GM21367 (cell line): ENCODE measurements at regions not wholly inside any gene's neighbourhood (a gene's known extent, or its start where the extent isn't known, plus 50 kb on each side); places are given as distances from the start of the nearest gene placed in this dataset.

Experiments
- ATAC-seq: cut with Tn5 transposase; IDR thresholded peaks from one replicate; pipeline ENCODE4 v1.9.1; 2021; ENCODE audit not compliant: unreplicated experiment

DNA sequence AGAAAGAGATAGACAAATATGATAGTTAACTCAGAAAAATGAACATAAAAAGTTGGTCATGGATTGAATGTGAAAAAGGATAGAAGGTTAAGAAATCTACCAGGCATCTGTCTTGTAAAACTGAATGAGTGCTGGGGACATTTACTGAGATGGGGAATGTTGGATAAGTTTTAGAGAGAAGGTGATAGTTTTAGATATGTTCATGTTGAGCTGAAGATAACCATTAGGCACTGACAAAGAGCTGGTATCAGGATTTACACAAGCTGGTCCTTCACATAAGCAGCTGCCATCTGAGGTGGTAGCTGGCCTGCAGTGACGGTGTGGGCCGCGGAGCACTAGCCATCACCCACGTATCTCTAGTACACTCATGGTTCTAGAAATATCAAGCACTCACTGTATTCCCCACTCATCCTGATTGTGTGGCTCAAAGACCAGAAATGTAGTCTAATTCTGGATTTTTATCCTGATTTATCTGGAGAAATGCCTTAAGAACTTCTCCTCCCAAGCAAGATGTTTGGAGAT is 194.4 kb upstream of the KCNJ16 start:
- no peak for ATAC-seq

DNA sequence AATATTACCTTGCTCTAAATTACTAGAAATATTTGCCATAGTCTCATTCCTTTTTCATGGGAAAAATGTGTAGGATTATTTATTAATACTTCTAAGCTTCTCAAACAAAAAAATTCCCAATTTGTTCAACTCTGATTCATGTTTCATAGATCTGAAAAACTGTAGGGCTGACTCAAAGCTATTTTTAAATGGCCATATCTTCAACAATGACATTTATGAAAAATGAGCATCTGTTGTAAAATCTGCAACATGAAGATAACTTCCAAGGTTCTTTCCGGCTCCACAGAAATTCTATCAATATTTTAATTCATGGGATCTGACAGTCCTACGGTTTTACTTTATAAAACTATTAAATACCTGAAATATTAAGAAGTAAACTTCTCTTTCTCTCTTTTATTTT is 192.7 kb upstream of the KCNJ16 start:
- no peak for ATAC-seq

DNA sequence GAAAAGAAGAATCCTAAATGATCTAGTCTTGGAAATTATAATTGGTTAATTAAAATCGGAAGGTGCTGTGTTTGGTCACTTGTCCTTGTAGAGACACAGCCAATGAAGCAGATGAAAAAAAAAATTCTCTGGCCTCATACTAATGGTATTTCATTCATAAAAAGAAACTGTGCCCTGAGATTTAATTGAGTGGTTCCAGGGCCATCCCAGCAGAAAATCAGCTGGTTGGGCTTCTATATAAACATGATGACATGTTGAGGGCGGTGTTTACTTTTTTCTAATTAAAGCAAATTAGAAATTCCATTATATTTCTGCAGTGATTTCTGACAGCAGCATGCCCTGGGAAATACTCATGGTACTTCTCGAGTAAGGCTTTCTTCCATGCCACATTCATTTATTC is 191.9 kb upstream of the KCNJ16 start:
- no peak for ATAC-seq

DNA sequence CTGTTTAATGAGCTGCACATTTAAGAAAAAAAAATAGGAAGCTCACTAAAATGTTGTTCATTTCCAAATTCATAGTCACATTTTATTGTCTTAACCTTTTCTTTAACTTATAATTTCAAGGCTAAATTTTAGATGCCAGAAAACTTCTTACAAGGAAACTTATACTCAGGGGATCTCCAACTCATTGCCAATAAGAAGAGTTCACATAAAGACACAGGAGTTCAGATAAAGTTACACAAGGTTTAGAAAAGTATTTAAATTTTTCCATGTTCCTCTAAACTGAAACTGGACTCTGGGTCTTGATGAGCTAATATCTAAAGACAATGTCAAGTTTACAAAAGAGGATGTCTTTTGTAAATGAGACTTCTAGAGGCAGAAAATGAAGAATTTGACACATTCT is 190.7 kb upstream of the KCNJ16 start:
- no peak for ATAC-seq

DNA sequence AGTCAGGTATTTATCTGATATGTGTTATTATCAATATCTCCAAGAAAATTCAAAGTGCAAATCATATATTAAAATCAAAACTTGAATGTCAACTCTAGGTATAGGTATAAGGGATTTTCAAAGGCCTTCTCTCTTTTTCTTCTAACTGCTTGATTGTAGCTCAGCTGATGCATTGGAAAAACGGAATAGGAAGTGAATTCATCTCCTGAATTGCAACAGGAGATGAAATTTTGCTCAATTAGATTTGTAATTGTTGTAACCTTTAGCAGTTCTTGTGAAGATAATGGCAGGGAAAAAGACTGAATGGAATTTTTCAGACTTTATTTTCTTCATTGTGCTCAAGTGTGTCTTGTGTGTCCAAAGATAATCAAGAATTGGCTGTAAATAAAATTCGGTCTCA is 190.2 kb upstream of the KCNJ16 start:
- ATAC-seq = no peak

DNA sequence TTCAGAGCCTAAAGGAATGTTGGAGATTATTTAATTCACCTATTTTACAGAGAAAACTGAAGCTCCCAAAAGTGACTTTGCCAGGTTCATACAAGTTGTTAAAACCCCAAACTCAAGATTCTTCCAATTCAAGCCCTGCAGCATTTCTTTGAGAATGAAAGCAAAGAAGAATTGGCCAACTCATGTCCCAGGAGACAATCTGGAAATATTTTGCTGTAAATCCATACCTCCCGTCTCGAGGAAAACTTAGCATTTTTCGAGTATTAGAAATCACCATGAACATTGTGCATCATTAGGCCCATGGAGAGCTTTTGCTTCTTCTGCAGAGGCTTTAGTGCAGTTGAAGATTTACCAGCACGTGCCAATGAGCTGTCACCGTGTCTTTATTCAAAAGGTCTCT is 176.4 kb upstream of the KCNJ16 start:
- ATAC-seq = no peak

DNA sequence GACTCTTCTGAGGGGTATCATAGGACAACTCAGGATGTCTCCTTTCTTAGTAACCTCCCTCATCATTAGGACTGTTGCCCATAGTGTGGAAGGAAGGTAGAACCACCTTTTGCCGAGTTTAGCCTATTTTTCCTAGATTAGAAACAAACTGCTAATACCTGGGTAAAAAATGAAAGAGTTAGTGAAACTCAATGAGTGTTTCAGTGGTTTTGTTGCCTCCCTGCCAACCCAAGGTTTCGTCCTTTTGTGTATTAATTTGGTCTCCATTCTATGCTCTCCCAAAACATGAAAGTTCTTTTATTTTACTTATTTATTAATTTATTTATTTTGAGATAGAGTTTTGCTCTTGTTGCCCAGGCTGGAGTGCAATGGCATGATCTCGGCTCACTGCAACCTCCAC is 174.9 kb upstream of the KCNJ16 start:
- ATAC-seq = no peak

DNA sequence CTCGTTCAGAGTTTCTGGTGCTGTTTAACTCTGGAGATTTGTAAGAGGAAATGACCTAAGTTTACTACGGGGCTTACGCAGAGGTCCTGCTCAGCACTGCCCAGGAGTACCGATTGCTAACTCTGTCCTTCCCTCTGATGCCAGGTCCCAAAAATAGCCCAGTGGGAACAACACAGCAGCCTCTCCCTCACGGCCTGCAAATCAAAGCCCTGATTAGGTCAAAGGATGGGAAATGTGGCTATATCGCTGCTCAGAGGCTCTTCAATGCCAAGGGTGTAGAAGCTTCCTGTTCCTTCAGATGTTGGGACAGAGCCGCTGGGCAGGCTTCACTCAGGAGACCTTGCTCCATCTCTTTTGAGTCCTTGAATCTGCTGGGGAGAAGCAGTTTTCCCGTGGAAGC is 174.2 kb upstream of the KCNJ16 start:
- no peak for ATAC-seq

DNA sequence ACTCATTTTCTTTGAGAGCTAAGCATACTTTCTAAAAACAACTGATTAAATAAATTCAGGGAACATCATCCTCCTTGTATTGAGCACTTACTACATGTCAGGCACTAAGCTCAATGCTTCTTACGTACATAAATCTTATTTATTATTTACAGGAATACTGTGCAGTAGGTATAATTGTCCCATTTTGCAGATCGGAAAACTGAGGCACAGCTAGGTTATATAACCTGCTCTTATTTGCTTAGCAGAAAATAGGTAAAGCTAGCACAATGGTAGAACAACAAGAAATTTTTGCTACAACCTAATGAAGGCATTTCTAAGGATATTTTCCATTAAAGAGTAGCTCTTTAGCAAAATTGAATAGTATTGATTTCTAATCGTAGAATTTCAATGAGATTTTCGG is 168.7 kb upstream of the KCNJ16 start:
- no peak for ATAC-seq

DNA sequence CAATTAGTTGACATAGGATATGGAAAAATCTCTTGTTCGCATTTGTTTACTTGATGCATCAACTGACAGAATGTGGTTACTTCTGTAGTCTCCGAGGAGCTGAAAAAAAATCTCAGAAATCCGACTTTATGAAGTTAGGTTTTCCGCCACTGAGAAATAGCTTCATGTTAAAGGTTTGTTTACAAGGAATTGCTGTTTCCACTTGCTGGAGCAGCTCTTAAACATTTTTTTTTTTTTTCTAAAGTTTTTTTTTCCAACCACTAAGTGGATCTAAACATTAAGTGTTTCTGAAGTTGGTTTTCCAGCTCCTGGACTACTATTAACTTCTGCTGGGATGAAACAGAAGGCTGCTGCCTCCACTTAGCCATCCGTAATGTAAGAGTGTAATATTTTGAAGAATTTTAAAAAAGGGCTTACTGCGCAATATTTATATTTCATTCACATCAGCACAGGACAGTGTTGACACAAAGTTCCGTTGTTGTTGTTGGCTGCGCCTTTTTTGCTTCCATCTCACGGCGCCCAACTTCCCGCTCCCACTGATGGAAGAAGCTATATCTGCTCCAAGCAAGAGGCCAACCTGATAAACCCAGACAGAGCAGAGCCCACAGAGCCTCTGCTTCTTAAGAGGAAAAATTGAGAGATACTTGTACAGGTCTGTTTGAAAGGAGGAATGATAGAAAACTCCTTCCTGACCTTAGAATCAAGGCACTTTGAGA is 167.7 kb upstream of the KCNJ16 start:
- no peak for ATAC-seq

DNA sequence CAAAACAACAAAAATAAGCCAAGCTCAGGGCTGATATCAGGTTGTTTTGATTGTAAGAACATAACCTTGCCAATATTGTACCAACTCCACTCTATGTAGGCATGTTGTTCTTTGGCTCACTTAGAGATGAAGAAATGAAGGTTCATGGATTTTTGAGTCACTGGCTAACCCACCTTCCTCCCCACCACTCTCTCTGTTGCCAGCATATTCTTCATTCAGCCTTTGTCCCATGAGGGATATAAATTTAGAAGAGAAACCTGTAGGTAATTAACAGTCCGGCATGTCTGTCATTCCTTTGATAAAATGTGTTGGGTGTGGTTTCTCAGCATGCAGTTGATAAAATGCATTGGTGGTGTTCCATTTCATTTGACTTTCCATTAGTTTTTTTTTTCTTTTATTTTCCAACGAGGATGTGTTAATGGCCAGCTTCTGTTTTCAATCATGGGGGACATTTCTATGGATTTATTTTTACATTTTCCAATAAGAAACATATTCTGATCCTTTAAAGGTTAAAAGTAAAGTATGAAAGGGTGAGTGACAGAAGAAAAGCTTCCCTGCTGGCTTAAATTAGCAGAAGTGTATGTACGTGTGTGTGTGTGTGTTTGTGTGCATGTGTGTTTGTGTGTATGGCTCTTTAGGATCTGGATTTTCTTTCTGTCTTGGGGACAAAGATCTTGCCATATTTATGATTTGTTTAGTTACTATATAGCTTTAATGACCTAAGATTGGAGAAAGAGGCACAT is 166.2 kb upstream of the KCNJ16 start:
- ATAC-seq = no peak

DNA sequence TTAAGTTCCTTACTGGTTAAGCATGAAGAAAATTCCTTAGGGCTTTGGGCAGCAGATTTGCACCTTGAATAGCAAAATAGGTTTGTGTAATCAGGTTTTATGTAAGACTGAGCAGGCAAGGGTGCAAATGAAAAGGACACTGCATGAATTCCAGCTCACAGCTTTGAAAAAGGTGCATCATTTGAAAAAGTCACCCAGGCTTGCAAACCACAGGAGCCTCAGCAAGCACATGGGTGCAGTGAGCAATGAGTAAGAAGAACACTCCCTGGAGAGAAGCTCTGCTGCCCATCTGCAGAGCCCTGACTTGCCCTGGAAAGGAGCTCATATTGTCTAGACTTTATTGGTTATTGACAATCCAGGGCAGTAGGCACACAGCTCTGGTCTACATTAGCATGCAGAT is 165.6 kb upstream of the KCNJ16 start:
- ATAC-seq = no peak

DNA sequence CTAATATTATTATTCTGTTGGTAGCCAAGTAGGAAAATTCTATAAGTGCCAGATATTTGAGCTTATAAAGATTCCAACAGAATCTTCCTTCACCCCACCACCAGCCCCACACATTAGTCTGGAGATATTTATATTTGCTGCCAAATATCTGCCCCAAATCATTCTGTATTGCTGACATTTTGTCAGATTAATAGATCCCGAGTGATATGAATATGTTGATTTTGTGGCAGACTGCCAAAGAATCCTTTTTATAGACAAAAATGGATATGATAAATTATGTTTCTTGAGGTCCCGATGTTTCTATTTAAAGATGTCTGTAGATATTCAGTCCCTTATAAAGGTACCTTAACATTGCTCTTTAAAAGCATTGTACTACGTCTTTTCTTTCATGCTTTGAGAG is 162.2 kb upstream of the KCNJ16 start:
- ATAC-seq = no peak

DNA sequence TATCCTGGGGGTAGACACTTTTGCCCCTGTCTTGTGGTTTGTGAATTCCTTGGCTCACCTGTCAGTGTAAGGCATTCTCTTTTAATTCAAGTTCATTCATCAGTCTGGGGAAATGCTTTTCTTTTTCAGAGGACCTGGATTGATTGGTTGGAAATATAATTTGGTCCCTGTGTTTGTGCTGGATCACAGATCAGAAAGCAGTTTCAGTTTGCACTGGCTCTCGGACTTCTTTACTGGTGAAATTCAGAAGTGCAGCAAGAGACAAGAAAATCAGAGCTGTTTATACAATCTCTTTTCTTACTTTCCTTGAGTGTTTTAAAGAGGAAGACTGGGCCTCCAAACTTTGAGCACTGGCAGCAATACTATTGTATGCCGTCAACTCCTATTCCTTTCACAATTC is 161.8 kb upstream of the KCNJ16 start:
- no peak for ATAC-seq

DNA sequence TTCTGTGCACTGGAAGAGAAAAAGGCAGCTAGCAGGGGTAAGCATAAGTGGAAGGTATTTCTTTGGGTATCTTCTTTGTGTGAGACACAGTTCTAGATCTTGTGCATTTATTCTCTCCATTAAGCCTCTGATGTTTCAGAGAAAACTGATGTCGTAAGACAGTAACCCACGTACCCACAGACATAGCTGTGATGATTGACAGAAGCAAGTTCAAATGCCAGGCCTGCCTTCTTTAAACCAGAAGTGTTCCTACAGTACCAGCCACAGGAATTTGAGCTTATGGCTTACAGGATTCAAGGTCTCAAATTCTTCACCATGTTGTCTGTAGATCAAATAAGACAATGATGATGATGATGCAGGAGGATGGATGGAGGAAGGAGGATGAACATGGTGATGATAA is 161.4 kb upstream of the KCNJ16 start:
- no peak for ATAC-seq

DNA sequence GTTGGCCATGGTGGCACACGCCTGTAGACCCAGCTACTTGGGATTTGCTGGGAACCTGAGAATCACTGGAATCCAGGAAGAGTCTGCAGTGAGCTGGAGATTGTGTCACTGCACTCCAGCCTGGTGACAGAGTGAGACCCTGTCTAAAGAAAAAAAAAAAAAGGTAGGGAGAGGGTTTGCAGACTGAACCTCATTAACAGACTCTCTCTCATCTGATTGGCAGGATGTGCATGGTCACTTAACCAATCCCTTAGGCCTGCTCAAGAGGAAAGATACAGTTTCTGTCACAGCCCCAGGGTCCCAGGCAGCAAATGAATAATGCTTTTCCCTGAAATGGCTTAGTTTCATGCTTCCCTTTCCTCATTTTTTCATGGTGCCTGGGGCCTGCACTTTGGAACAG is 160.5 kb upstream of the KCNJ16 start:
- ATAC-seq = no peak

DNA sequence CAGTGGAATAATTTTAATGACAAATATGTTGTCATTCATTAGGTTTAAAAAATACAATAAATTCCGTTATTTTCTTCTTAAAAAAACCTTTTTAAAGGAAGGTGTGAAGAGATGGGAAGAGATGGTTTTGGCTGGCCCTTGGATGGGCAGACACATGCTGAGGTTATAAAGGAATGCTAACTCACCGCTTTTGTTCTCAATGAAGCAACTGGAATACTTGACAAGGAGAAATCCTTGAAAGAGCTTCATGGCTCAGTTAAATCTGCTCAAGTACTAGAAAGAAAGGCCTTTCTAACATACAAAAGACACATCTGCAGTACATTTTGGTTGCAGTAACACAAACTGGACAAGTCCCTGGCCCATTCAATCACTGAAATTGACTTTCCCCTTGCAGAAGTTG is 158.3 kb upstream of the KCNJ16 start:
- ATAC-seq = no peak

DNA sequence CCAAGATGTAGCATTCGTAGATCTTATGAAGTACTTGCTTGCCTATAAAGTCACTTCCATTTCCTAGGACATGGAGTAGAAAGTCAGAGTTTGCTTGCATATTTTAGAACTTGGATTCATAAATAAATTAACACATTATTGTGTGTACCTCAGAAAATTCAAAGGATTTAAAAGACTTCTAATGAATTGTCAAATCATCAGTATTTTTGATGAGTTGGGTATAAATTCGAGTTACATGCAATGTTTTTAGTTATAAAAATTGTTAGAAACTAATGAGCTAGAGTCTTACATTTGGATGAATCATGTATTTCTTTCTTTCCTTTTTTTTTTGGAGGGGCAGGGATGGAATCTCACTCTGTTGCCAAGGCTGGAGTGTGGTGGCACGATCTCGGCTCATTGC is 156.9 kb upstream of the KCNJ16 start:
- no peak for ATAC-seq

DNA sequence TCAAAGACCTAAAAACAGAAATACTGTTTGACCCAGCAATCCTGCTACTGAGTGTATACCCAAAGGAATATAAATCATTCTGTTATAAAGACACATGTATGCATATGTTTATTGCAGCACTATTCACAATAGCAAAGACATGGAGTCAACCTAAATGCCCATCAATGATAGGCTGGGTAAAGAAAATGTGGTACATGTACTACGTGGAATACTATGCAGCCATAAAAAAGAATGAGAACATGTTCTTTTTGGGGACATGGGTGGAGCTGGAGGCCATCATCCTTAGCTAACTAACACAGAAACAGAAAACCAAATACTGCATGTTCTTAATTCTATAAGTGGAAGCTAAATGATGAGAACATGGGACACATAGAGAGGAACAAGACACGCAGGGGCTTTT is 155.2 kb upstream of the KCNJ16 start:
- ATAC-seq = no peak

DNA sequence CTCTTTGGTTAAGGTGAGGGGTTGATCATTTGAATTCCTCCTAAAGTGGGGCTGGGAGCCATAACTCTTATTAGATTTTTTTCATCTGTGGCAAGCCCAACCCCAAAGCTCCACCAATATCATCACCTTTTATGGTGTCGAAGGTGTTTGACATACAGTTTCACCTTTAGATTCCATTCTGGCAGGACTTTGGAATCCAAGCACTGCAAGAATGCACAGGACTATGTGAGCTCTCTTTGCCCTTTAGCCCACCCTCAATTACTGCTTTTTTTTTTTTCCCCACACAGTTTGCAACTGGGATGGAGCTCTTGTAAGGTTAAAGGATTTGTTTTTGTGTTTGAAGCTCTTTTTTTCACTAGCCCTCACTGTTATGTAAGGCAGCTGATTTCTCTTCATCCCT is 154.0 kb upstream of the KCNJ16 start:
- no peak for ATAC-seq

DNA sequence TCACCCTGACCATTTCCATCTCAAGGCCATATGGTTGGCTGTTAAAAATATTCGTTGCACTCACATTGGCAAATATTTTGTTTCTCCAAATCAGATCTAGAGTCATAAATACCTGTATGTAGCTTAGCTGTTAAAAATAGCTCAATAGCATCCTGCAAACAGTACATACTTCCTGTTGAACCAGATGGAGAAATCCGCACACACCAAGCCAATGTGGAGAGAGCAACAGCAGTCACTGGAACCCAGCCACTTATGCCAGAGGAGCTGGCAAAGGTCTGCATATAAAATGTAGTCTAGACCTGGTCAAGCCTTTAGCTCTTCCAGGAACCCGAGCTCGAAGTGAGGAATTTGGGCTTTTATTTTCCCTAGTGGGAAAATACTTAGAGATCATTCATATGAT is 146.4 kb upstream of the KCNJ16 start:
- ATAC-seq = no peak

DNA sequence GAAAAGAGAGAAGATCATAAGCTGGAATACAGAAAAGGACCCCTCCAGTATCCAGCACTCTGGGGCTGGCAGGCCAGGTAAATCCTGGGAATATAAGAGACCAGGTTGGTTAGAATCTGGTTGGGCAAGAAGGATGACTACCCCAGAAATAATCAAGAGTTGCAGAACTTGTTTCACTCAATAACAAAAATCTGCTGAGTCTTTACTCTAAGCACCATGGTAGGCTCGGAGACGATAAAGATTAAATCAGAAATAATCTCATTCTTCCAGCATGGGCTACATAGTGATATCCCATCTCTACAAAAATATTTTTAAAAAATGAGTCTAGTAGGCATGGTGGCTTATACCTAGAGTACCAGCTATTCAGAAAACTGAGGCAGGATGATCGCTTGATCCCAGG is 138.0 kb upstream of the KCNJ16 start:
- no peak for ATAC-seq

DNA sequence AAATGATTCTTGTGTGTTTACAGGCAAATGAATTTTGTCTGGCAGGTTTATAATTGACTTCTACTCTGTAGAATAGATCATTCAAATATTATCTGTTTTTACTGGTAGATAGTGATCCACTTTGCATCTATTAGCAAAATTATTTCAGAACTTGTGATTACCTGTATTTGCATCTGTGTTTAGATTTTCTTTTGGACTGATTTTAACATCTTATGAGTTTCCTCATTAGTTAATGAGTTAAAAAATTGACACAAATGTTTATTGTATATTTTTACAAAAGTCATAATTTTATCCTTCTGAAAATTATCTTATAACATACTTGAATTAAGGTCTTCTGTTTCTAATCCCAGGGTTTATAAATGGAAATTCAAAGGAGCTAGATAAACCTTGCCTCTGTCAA is 132.0 kb upstream of the KCNJ16 start:
- no peak for ATAC-seq
